Liver (tissue), 3 donors: ENCODE measurements at regions not wholly inside any gene's neighbourhood (a gene's known extent, or its start where the extent isn't known, plus 50 kb on each side); places are given as distances from the start of the nearest gene placed in this dataset.

Experiments used
- ATF3 ChIP-seq: IDR thresholded peaks from 2 replicates; pipeline ENCODE4 v1.6.1; 2016; ENCODE audit warnings: antibody characterized with exemption
- CTCF ChIP-seq: fragments of 150-350 bp; IDR thresholded peaks from 2 replicates; pipeline ENCODE4 v1.5.1; 2017; ENCODE audit warnings: improper control_type of control experiment, low read depth, low read length; ENCODE audit not compliant: missing input control
- EGR1 ChIP-seq, 2 donors: IDR thresholded peaks; 2 replicates each; pipeline ENCODE4 v1.6.1; 2016 to 2018; ENCODE audit warnings: antibody characterized with exemption in 2 of 2, low read depth in 2 of 2
- FOXA1 ChIP-seq: IDR thresholded peaks from 2 replicates; pipeline ENCODE4 v1.6.1; 2016; ENCODE audit warnings: antibody characterized with exemption
- MAX ChIP-seq: IDR thresholded peaks from 2 replicates; pipeline ENCODE4 v1.6.1; 2016; ENCODE audit warnings: antibody characterized with exemption
- REST ChIP-seq: IDR thresholded peaks from 2 replicates; pipeline ENCODE4 v1.6.1; 2016; ENCODE audit warnings: antibody characterized with exemption, mild to moderate bottlenecking
- SP1 ChIP-seq: IDR thresholded peaks from 2 replicates; pipeline ENCODE4 v1.6.1; 2018; ENCODE audit warnings: antibody characterized with exemption, mild to moderate bottlenecking
- TAF1 ChIP-seq: conservative IDR thresholded peaks from 2 replicates; pipeline ENCODE4 v1.6.1; 2016; ENCODE audit warnings: antibody characterized with exemption, mild to moderate bottlenecking
- YY1 ChIP-seq: IDR thresholded peaks from 2 replicates; pipeline ENCODE4 v1.6.1; 2016; ENCODE audit warnings: antibody characterized with exemption, mild to moderate bottlenecking
- donor health status: healthy.
- donor health status: healthy.

GRCh38 chr18:56475250-56475649 is 163.1 kb downstream of the TXNL1 start:
- TF ChIP-seq CTCF: no peak
- TF ChIP-seq FOXA1: no peak
- TF ChIP-seq REST: no peak
- no peak for TF ChIP-seq SP1
- TF ChIP-seq ATF3: no peak
- no peak for TF ChIP-seq MAX
- no peak for TF ChIP-seq YY1
- TF ChIP-seq TAF1: no peak
- TF ChIP-seq EGR1 (IDR thresholded peaks at IDR 0.05; ENCODE audit: low read depth in 2 of 2): no peak
